ENCODE measurements at regions not wholly inside any gene's neighbourhood (a gene's known extent, or its start where the extent isn't known, plus 50 kb on each side); places are given as distances from the start of the nearest gene placed in this dataset.

GRCh38 chr3:20558161-20558560, 372.2 kb upstream of the SGO1 start (continued):
- TF ChIP-seq SALL2 (tag by site-specific recombination; IDR thresholded peaks at IDR 0.05; ENCODE audit: borderline replicate concordance): no peak
- no peak for TF ChIP-seq ZBTB6 (tag by site-specific recombination; IDR thresholded peaks at IDR 0.05)
- TF ChIP-seq ZNF140 (tag by site-specific recombination; IDR thresholded peaks at IDR 0.05): no peak
- no peak for TF ChIP-seq ZNF677 (tag by site-specific recombination; IDR thresholded peaks at IDR 0.05)
- no peak for TF ChIP-seq ZNF2 (tag by site-specific recombination; IDR thresholded peaks at IDR 0.05)

GRCh38 chr3:20556661-20557060, 370.7 kb upstream of the SGO1 start:
- Histone ChIP-seq H3K27ac (ENCODE audit: extremely low read depth, low read depth, low read length) (no peak overlapping the region), H3K4me3 (ENCODE audit: low read depth, low read length) (no peak overlapping the region), H3K9me3 (ENCODE audit: control insufficient read depth, insufficient read depth, low read depth, low read length) (no peaks in the 10 kb centered on the region), H3K4me1 (ENCODE audit: control insufficient read depth, insufficient read depth, low read length) (no peaks in the 10 kb centered on the region), H3K36me3 (ENCODE audit: control insufficient read depth in 2 of 2, insufficient read depth in 1 of 2, low read length in 2 of 2) (no peaks in the 10 kb centered on the region)
- ChIA-PET CTCF (no interaction called here), POLR2A (no interaction called here)
- TF ChIP-seq BCL11B (tag by site-specific recombination; IDR thresholded peaks at IDR 0.05; ENCODE audit: low read depth) (no peak), ZNF202 (tag by site-specific recombination; IDR thresholded peaks at IDR 0.05; ENCODE audit: borderline replicate concordance) (no peak), ZNF792 (tag by site-specific recombination; IDR thresholded peaks at IDR 0.05) (no peak), ZNF837 (tag by site-specific recombination; IDR thresholded peaks at IDR 0.05) (no peak), MEIS1 (CRISPR knock-in tag; IDR thresholded peaks at IDR 0.05; ENCODE audit: borderline replicate concordance) (no peak), ZNF561 (tag by site-specific recombination; IDR thresholded peaks at IDR 0.05; ENCODE audit: borderline replicate concordance) (no peak), ZNF501 (tag by site-specific recombination; IDR thresholded peaks at IDR 0.05) (no peak), ZSCAN30 (tag by site-specific recombination; IDR thresholded peaks at IDR 0.05) (no peak), ZNF335 (tag by site-specific recombination; conservative IDR thresholded peaks at IDR 0.05) (no peak), ZNF354C (tag by site-specific recombination; IDR thresholded peaks at IDR 0.05; ENCODE audit: borderline replicate concordance, low read depth) (no peak), ZNF558 (tag by site-specific recombination; IDR thresholded peaks at IDR 0.05) (no peak), ELK4 (IDR thresholded peaks at IDR 0.05; ENCODE audit: borderline replicate concordance, low read depth, low read length) (no peak), ZNF704 (tag by site-specific recombination; IDR thresholded peaks at IDR 0.05) (no peak), ZNF596 (tag by site-specific recombination; IDR thresholded peaks at IDR 0.05) (no peak), ZNF132 (tag by site-specific recombination; IDR thresholded peaks at IDR 0.05; ENCODE audit: borderline replicate concordance) (no peak), ZNF157 (tag by site-specific recombination; IDR thresholded peaks at IDR 0.05) (no peak), ZNF341 (tag by site-specific recombination; IDR thresholded peaks at IDR 0.05; ENCODE audit: low read depth) (no peak), OVOL3 (tag by site-specific recombination; IDR thresholded peaks at IDR 0.05) (no peak), ZFP37 (tag by site-specific recombination; IDR thresholded peaks at IDR 0.05) (no peak)
